22Rv1 (cell line): ENCODE measurements at regions not wholly inside any gene's neighbourhood (a gene's known extent, or its start where the extent isn't known, plus 50 kb on each side); places are given as distances from the start of the nearest gene placed in this dataset.

Source experiments
- H3K27ac ChIP-seq: fragments of 450-650 bp; 2 replicates; pipeline ENCODE4 v1.5.1; 2017
- CTCF ChIP-seq: fragments of 450-650 bp; IDR thresholded peaks from 2 replicates; pipeline ENCODE4 v1.5.1; 2017; ENCODE audit warnings: mild to moderate bottlenecking
- ZFX ChIP-seq: fragments of 450-650 bp; IDR thresholded peaks from 2 replicates; pipeline ENCODE4 v1.6.1; 2017; ENCODE audit warnings: antibody characterized with exemption, borderline replicate concordance

DNA sequence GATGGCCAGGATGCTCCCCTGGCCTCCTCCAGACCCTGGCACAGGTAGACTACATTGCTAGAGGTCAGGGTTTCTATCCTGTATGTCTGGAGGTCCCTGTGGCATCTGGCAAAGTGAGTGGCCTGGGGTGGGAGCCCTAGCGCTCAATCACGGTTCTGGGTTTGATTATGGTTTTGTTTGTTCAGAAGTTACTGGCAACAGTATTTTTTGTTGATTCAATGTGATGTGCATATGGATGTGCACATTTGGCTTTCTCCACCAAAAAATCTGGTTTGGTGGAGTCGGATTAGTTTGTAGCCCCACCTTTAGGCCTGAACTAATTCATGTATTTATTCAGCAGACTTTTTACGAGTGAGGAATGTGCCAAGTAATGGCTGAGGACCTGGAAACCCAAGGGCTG is 109.7 kb downstream of the VEGFA start:
- no peak for TF ChIP-seq ZFX
- TF ChIP-seq CTCF = no peak
- H3K27ac ChIP-seq = no peak overlapping the region

DNA sequence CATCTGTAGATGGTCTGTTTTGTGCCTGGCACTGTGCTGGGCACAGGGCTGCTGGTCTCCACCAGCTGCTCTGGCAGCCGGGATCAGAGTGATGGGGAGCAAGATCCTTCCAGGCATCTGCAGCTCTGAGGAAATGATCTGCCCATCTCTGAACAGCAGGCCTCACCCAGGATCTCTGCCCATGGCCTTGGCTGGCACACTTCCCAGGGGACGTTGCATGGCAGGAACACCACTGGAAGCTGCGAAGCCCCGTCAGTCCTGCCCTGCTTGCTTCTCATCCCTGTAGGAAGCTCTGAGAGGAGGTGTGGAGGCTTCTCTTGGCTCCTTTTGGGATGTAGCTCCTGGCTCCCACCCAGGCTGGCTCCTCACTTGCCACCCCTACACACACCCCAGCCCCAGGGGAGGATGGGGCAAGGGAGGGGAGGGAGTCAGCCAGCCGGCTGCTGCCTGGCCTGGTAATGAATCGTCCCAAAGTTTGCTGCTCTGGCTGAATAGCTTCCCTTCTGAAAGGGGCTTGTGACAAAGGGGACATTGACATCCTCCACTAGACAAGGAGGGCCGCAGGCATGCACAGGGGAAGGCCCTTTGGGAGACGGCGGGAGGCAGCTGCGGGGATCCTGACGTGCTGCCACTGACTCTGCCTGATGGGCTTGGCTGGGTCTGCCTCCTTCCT is 108.9 kb downstream of the VEGFA start:
- H3K27ac ChIP-seq = no peak overlapping the region
- TF ChIP-seq ZFX (no peak), CTCF (no peak)

DNA sequence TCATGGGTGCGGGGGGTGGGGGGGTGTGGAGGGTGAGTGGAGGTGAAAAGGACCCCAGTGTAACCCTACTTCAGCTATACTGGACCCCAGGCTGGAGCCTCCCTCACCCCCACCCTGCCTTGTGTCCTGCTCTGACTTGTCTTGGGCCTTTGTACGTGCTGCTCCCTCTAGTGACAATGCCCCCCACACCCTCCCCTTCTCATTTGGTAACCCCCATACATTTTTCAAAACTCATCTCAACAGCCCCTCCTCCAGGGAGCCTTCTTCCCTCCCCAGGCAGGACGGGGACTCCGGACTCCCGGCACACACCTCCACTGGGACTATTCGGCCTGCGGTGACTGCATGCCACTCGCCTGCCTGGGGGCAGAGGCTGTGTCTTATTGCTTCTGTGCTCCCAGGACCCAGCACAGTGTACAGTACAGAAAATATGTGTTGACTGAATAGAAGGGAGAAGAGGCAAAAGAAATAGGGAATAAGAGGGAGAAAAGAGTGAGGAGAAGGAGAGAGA is 108.2 kb downstream of the VEGFA start:
- no peak overlapping the region for H3K27ac ChIP-seq
- TF ChIP-seq ZFX (no peak), CTCF (no peak)

DNA sequence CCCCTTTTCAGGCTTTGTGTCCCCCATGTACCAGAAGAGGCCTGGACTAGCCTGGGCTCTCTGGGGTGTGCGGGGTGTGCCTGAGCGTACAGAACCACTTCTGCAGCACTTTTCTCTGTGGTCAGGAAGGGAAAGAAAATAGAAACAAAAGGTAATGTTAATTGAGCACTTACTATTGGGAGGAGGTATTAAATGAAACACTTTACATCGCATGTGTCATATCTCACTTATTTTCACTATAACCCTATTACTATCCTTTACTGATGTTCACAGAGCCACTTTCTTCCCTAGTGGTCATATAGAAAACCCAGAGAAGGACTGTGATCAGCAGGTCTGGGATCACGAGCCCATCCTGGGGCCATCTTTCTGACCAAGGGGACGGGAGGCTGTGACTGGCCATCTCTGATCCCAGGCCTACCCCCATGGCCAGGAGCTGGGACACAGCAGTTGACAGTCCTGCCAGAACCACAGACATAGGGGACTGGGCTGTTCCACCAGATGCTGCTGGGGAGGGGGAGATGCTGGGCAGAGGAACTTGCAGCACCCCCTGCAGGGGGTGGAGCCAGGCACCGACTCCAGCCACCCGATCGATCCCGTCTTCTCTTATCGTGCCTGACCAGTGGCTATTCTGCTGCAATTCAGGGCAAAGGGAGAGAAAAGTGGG is 107.6 kb downstream of the VEGFA start:
- no peak overlapping the region for H3K27ac ChIP-seq
- TF ChIP-seq ZFX = no peak

DNA sequence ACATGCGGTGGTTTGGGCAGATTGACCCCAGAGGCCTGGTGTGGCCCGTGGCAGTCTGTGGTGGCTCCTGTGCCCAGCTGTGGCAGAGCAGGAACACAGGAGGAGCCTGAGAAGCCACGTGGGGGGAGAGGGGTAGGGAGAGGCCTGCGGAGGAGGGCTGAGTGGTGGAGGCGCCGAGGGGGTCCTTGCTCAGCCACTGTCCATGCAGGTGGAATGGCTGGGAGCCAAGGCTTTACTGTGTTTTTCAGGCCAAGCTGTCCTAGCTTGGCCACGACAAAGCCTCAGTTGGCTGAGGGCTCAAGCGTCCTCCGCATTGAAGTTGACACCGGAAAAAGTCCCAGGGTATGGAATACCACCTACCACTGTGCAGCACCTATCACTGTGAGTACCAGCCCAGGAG is 107.0 kb downstream of the VEGFA start:
- no peak overlapping the region for H3K27ac ChIP-seq
- TF ChIP-seq ZFX (no peak), CTCF (no peak)

GRCh38 chr6:43876602-43877001 is 106.6 kb downstream of the VEGFA start:
- TF ChIP-seq ZFX = no peak
- no peak for TF ChIP-seq CTCF
- no peak overlapping the region for H3K27ac ChIP-seq

- H3K27ac ChIP-seq = no peak overlapping the region
- no peak for TF ChIP-seq CTCF
- TF ChIP-seq ZFX = no peak
These were observed 106.0 kb downstream of the VEGFA start for GRCh38 chr6:43875849-43876572.
